ENCODE measurements at regions not wholly inside any gene's neighbourhood (a gene's known extent, or its start where the extent isn't known, plus 50 kb on each side); places are given as distances from the start of the nearest gene placed in this dataset.
A peak's percentile ranks its signal among the peaks of the same experiment; 100 is the strongest.

GRCh38 chr4:29571322-29571721, 1148.8 kb upstream of the PCDH7 start:
- no peak for TF ChIP-seq CTCF (IDR thresholded peaks at IDR 0.05; ENCODE audit: low read depth, low read length)
- no peak for DNase-seq (ENCODE audit: low read depth in 2 of 2)
- H3K4me3 ChIP-seq (replicated peaks in 1 of 2; ENCODE audit: low read depth in 2 of 2, low read length in 2 of 2): no peak overlapping the region

- no peak for TF ChIP-seq CTCF (IDR thresholded peaks at IDR 0.05; ENCODE audit: low read depth, low read length)
- no peak overlapping the region for H3K4me3 ChIP-seq (replicated peaks in 1 of 2; ENCODE audit: low read depth in 2 of 2, low read length in 2 of 2)
- no peak for DNase-seq (ENCODE audit: low read depth in 2 of 2)
Measured at GRCh38 chr4:29578329-29578728, 1141.8 kb upstream of the PCDH7 start.

GRCh38 chr4:29581457-29581856, 1138.7 kb upstream of the PCDH7 start:
- TF ChIP-seq CTCF (IDR thresholded peaks at IDR 0.05; ENCODE audit: low read depth, low read length): no peak
- peak in 1 of 2 donors; percentile 30 for DNase-seq (ENCODE audit: low read depth in 2 of 2)
- no peak overlapping the region for H3K4me3 ChIP-seq (replicated peaks in 1 of 2; ENCODE audit: low read depth in 2 of 2, low read length in 2 of 2)

GRCh38 chr4:29588617-29589016, 1131.6 kb upstream of the PCDH7 start:
- no peak for DNase-seq (ENCODE audit: low read depth in 2 of 2)
- no peak overlapping the region for H3K4me3 ChIP-seq (replicated peaks in 1 of 2; ENCODE audit: low read depth in 2 of 2, low read length in 2 of 2)
- TF ChIP-seq CTCF (IDR thresholded peaks at IDR 0.05; ENCODE audit: low read depth, low read length): no peak

GRCh38 chr4:29596228-29596627, 1123.9 kb upstream of the PCDH7 start:
- TF ChIP-seq CTCF (IDR thresholded peaks at IDR 0.05; ENCODE audit: low read depth, low read length): no peak
- no peak for DNase-seq (ENCODE audit: low read depth in 2 of 2)
- H3K4me3 ChIP-seq (replicated peaks in 1 of 2; ENCODE audit: low read depth in 2 of 2, low read length in 2 of 2): no peak overlapping the region

- TF ChIP-seq CTCF (IDR thresholded peaks at IDR 0.05; ENCODE audit: low read depth, low read length): no peak
- no peak for DNase-seq (ENCODE audit: low read depth in 2 of 2)
- no peak overlapping the region for H3K4me3 ChIP-seq (replicated peaks in 1 of 2; ENCODE audit: low read depth in 2 of 2, low read length in 2 of 2)
Measured at GRCh38 chr4:29619168-29619567, 1101.0 kb upstream of the PCDH7 start.

- TF ChIP-seq CTCF (IDR thresholded peaks at IDR 0.05; ENCODE audit: low read depth, low read length): no peak
- DNase-seq (ENCODE audit: low read depth in 2 of 2): no peak
- no peak overlapping the region for H3K4me3 ChIP-seq (replicated peaks in 1 of 2; ENCODE audit: low read depth in 2 of 2, low read length in 2 of 2)
Measured at GRCh38 chr4:29632199-29632598, 1088.0 kb upstream of the PCDH7 start.

Measured in cardiac fibroblast (primary cell).